MCF 10A (cell line): ENCODE measurements at regions not wholly inside any gene's neighbourhood (a gene's known extent, or its start where the extent isn't known, plus 50 kb on each side); places are given as distances from the start of the nearest gene placed in this dataset.

ENCODE experiments used
- BruUV-seq: library from RNA; stranded (reverse); fragments of 400-500 nt; replicated peaks from 2 replicates; lab custom pipeline; 2021; lab: Mats Ljungman, UMichigan
- CTCF ChIA-PET: fragments of 300-600 bp; sonication (Branson Sonifier 250); formaldehyde crosslinking; extraction: SDS; loops from one replicate; lab custom pipeline; 2021; ENCODE audit warnings: antibody characterized with exemption, inconsistent platforms; lab: Yijun Ruan, JAX
- POLR2A ChIA-PET: fragments of 300-600, 350-650 bp; sonication (Branson Sonifier 250); formaldehyde crosslinking; extraction: SDS; loops from one replicate; lab custom pipeline; 2020; ENCODE audit warnings: antibody characterized with exemption, inconsistent platforms; lab: Yijun Ruan, JAX
- DNase-seq: peaks from one replicate; pipeline ENCODE4 v3.0.0-alpha.2; 2018; ENCODE audit not compliant: unreplicated experiment
- H3K27ac Mint-ChIP-seq: one replicate; pipeline ENCODE4 v1.8.0; 2022; ENCODE audit warnings: mild to moderate bottlenecking, low read depth, mixed read lengths; ENCODE audit not compliant: unreplicated experiment
- H3K27me3 Mint-ChIP-seq: one replicate; pipeline ENCODE4 v1.8.0; 2022; ENCODE audit warnings: mixed read lengths; ENCODE audit not compliant: insufficient read depth, unreplicated experiment
- H3K36me3 Mint-ChIP-seq: one replicate; pipeline ENCODE4 v1.8.0; 2022; ENCODE audit warnings: mild to moderate bottlenecking, moderate library complexity, mixed read lengths; ENCODE audit not compliant: insufficient read depth, unreplicated experiment
- H3K4me1 Mint-ChIP-seq: one replicate; pipeline ENCODE4 v1.8.0; 2022; ENCODE audit warnings: mixed read lengths; ENCODE audit not compliant: insufficient read depth, unreplicated experiment
- H3K4me3 Mint-ChIP-seq: one replicate; pipeline ENCODE4 v1.8.0; 2022; ENCODE audit warnings: mild to moderate bottlenecking, moderate library complexity, mixed read lengths; ENCODE audit not compliant: unreplicated experiment
- H3K9me3 Mint-ChIP-seq: one replicate; pipeline ENCODE4 v1.8.0; 2022; ENCODE audit warnings: mixed read lengths; ENCODE audit not compliant: unreplicated experiment
- CTCF ChIP-seq: fragments of 200-600 bp; IDR thresholded peaks from one replicate; pipeline ENCODE4 v1.8.0; 2022; ENCODE audit warnings: antibody characterized with exemption, mild to moderate bottlenecking; ENCODE audit not compliant: unreplicated experiment
- intact Hi-C: fragments of 100-400 bp; cut with micrococcal nuclease; formaldehyde crosslinking; loops from 2 replicates; pipeline ENCODE4 v1.14.1; 2022

GRCh38 chr17:79171188-79171587, 96.6 kb downstream of the ENGASE start:
- DNase-seq, result no peak
- Mint-ChIP-seq H3K9me3 (no peaks in the 10 kb centered on the region), H3K4me1 (no peaks in the 10 kb centered on the region), H3K4me3 (no peak overlapping the region), H3K27ac (no peak overlapping the region), H3K27me3 (peaks cover 70% of the 10 kb centered on the region), H3K36me3 (no peaks in the 10 kb centered on the region)
- POLR2A ChIA-PET, result no interaction called here
- no peak for TF ChIP-seq CTCF
- BruUV-seq, result no TSS peak
- CTCF ChIA-PET, result interaction anchor here (0.7 to 1.4 kb wide), 3 partner anchors 21 to 837 kb away, joined by 3 to 5 read pairs (median 4); no protein-coding TSS in a partner anchor
- intact Hi-C loops, result no loop called here

DNA sequence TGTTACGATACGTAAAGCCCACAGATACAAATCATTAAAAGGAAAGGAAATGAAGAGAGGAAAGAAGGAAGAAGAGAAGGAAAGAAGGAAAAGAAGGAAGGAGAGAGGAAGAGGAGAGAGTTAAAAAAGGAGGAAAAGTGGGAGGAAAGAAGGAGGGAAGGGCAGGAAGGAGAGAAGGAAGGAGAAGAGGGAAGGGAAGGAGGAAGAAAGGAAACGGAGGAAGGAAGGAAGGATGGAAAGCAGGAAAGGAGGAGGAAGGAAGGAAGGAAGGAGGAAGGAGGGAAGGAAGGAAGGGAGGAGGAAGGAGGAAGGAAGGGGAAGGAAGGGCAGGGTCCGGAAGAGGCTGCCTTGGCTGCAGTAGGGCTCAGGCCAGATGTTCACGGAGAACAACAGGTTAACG, 95.2 kb downstream of the ENGASE start:
- H3K9me3 Mint-ChIP-seq, result no peaks in the 10 kb centered on the region
- peaks cover 76% of the 10 kb centered on the region for H3K27me3 Mint-ChIP-seq
- no peaks in the 10 kb centered on the region for H3K4me1 Mint-ChIP-seq
- no peak overlapping the region for H3K27ac Mint-ChIP-seq
- DNase-seq, result no peak
- ChIA-PET POLR2A (no interaction called here), CTCF (interaction anchor here (0.6 to 1.4 kb wide), 2 partner anchors 22 to 204 kb away, joined by 3 to 4 read pairs; no protein-coding TSS in a partner anchor)
- intact Hi-C loops, result no loop called here
- no peak for TF ChIP-seq CTCF
- H3K4me3 Mint-ChIP-seq, result no peak overlapping the region
- no TSS peak for BruUV-seq
- H3K36me3 Mint-ChIP-seq, result no peaks in the 10 kb centered on the region

GRCh38 chr17:79169366-79169765, 94.7 kb downstream of the ENGASE start:
- H3K27me3 Mint-ChIP-seq, result peaks cover 76% of the 10 kb centered on the region
- H3K27ac Mint-ChIP-seq, result no peak overlapping the region
- H3K9me3 Mint-ChIP-seq, result no peaks in the 10 kb centered on the region
- DNase-seq, result no peak
- no peak for TF ChIP-seq CTCF
- BruUV-seq, result no TSS peak
- ChIA-PET CTCF (interaction anchor here (0.6 kb wide), 1 partner anchor 204 kb away, joined by 3 read pairs; no protein-coding TSS in a partner anchor), POLR2A (no interaction called here)
- H3K36me3 Mint-ChIP-seq, result no peaks in the 10 kb centered on the region
- H3K4me1 Mint-ChIP-seq, result no peaks in the 10 kb centered on the region
- intact Hi-C loops, result no loop called here
- no peak overlapping the region for H3K4me3 Mint-ChIP-seq

DNA sequence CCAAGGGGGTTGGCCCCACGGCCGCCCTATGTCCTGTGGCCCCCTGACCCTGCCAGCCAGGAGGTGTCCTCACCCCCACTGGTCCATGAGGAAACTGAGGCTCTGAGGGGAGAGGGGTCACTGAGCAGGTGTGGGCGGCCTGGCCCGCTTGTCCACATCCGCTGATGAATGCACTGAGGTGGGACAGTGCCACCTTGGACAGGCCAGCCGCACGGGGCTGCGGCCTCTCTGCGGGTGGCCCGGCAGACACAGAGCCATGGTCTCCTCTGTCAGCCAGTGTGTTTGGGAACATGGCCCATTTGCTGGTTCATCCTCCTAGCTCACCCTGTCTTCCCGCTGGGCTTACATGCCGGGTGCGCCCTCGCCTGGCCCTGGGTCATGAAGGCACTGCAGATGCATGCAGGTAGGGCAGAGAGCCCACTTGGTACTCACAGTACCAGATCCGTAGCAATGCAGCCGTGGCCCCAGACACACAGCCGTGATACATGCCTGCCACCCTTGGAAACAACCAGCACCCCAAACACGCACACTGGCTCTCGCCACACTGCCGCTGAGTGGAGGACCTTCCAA, 93.9 kb downstream of the ENGASE start:
- Mint-ChIP-seq H3K9me3 (no peaks in the 10 kb centered on the region), H3K4me1 (no peaks in the 10 kb centered on the region), H3K27me3 (peaks cover 76% of the 10 kb centered on the region), H3K36me3 (peaks cover 4% of the 10 kb centered on the region), H3K4me3 (no peak overlapping the region), H3K27ac (no peak overlapping the region)
- no peak for DNase-seq
- intact Hi-C loops, result no loop called here
- ChIA-PET POLR2A (no interaction called here), CTCF (interaction anchor here (0.8 kb wide), 1 partner anchor 277 kb away, joined by 3 read pairs; no protein-coding TSS in a partner anchor)
- BruUV-seq, result no TSS peak
- no peak for TF ChIP-seq CTCF
